SU-DHL-6 (cell line): ENCODE measurements at regions not wholly inside any gene's neighbourhood (a gene's known extent, or its start where the extent isn't known, plus 50 kb on each side); places are given as distances from the start of the nearest gene placed in this dataset.
"Not testable (repeated sequence)": the region's sequence is repeated elsewhere in the genome, so short reads cannot be mapped to it uniquely, and the experiment has no call there.

Experiments
- H2AFZ ChIP-seq: fragments of 200-600 bp; sonication (generic); 2 replicates; pipeline ENCODE4 v1.6.1; 2014; ENCODE audit warnings: low read depth, mild to moderate bottlenecking, moderate library complexity, mixed read lengths, antibody characterized with exemption, low read length; ENCODE audit not compliant: severe bottlenecking
- H3F3A ChIP-seq: fragments of 200-600 bp; shearing (Covaris generic); 2 replicates; pipeline ENCODE4 v1.6.0; 2016; ENCODE audit warnings: antibody characterized with exemption, mild to moderate bottlenecking; ENCODE audit not compliant: insufficient read depth
- H3K27ac ChIP-seq: fragments of 200-600 bp; sonication (generic); 2 replicates; pipeline ENCODE4 v1.5.1; 2016; ENCODE audit warnings: low read depth, mild to moderate bottlenecking, low read length, moderate library complexity, mixed read lengths
- H3K27me3 ChIP-seq: fragments of 200-600 bp; sonication (generic), shearing (Covaris generic); 2 replicates; pipeline ENCODE4 v1.6.0; 2014; ENCODE audit warnings: mild to moderate bottlenecking, low read length
- H3K36me3 ChIP-seq: fragments of 200-600 bp; sonication (generic); 2 replicates; pipeline ENCODE4 v1.6.1; 2014; ENCODE audit warnings: mild to moderate bottlenecking, low read length, mixed read lengths
- H3K4me2 ChIP-seq: fragments of 300-600, 200-600 bp; shearing (Covaris generic), sonication (generic); 2 replicates; pipeline ENCODE4 v1.6.0; 2014; ENCODE audit warnings: low read length, low read depth, mild to moderate bottlenecking; ENCODE audit not compliant: poor library complexity, severe bottlenecking
- H3K4me3 ChIP-seq: fragments of 200-600 bp; sonication (generic); 2 replicates; pipeline ENCODE4 v1.5.1; 2014; ENCODE audit warnings: antibody characterized with exemption, low read length, mild to moderate bottlenecking, mixed read lengths; ENCODE audit not compliant: insufficient read depth, poor library complexity, severe bottlenecking
- H3K79me2 ChIP-seq: fragments of 200-600 bp; sonication (generic); 2 replicates; pipeline ENCODE4 v1.6.1; 2014; ENCODE audit warnings: mild to moderate bottlenecking, low read length, moderate library complexity; ENCODE audit not compliant: insufficient read depth
- H3K9ac ChIP-seq: fragments of 200-600 bp; sonication (generic); 2 replicates; pipeline ENCODE4 v1.7.0; 2014; ENCODE audit warnings: mild to moderate bottlenecking, low read length
- H3K9me2 ChIP-seq: fragments of 200-600 bp; sonication (generic); replicated peaks from 2 replicates; pipeline ENCODE4 v1.6.1; 2014; ENCODE audit warnings: low read length; ENCODE audit not compliant: insufficient read depth
- H3K9me3 ChIP-seq: fragments of 200-600 bp; sonication (generic); 2 replicates; pipeline ENCODE4 v1.6.1; 2014; ENCODE audit warnings: low read length, mixed read lengths; ENCODE audit not compliant: insufficient read depth
- H4K20me1 ChIP-seq: fragments of 200-600 bp; sonication (generic); 2 replicates; pipeline ENCODE4 v1.6.1; 2014; ENCODE audit warnings: low read depth, mild to moderate bottlenecking, antibody characterized with exemption, low read length, moderate library complexity, mixed read lengths
- EZH2phosphoT487 ChIP-seq: fragments of 200-600 bp; sonication (generic), shearing (Covaris generic); conservative IDR thresholded peaks from 2 replicates; pipeline ENCODE4 v1.6.1; 2018; ENCODE audit warnings: mild to moderate bottlenecking, antibody characterized with exemption, low read length, moderate library complexity, mixed read lengths
- TF ChIP-seq, protein P1 (sequence below): fragments of 200-600 bp; sonication (generic); IDR thresholded peaks from one replicate; pipeline ENCODE4 v1.5.1; 2017; ENCODE audit warnings: antibody characterized with exemption, mild to moderate bottlenecking, low read length, moderate library complexity; ENCODE audit not compliant: insufficient read depth, poor library complexity, severe bottlenecking

GRCh38 chr6:81962198-81962597 is 209.7 kb upstream of the TENT5A start:
- no peaks in the 10 kb centered on the region for H3K27me3 ChIP-seq

DNA sequence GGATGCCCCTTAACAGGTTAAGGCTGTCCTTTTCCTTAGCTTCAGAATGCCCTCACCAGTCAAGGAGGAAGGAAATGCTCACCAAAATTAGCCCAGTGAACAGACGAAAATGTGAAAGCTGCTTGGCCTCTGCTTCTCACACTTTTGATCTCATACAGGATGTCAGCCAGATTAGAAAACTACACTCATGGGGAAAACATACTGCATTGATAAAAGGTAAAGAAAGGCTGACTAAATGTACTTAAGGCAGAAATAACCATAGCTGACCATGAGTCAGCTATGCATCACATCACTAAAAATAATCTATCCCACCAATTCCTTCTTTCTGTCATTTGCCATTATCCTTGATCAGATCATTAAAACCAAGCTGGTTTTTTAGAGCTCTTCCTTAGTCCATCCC is 198.4 kb upstream of the TENT5A start:
- no peak for TF ChIP-seq EZH2phosphoT487
- TF ChIP-seq, protein P1, sequence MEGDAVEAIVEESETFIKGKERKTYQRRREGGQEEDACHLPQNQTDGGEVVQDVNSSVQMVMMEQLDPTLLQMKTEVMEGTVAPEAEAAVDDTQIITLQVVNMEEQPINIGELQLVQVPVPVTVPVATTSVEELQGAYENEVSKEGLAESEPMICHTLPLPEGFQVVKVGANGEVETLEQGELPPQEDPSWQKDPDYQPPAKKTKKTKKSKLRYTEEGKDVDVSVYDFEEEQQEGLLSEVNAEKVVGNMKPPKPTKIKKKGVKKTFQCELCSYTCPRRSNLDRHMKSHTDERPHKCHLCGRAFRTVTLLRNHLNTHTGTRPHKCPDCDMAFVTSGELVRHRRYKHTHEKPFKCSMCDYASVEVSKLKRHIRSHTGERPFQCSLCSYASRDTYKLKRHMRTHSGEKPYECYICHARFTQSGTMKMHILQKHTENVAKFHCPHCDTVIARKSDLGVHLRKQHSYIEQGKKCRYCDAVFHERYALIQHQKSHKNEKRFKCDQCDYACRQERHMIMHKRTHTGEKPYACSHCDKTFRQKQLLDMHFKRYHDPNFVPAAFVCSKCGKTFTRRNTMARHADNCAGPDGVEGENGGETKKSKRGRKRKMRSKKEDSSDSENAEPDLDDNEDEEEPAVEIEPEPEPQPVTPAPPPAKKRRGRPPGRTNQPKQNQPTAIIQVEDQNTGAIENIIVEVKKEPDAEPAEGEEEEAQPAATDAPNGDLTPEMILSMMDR = no peak
- Histone ChIP-seq H3K4me3 (no peak overlapping the region), H4K20me1 (no peaks in the 10 kb centered on the region), H3K9me3 (no peaks in the 10 kb centered on the region), H3K27ac (no peak overlapping the region), H2AFZ (no peak overlapping the region), H3K79me2 (no peaks in the 10 kb centered on the region), H3K27me3 (no peaks in the 10 kb centered on the region), H3K9ac (no peak overlapping the region), H3K4me2 (no peak overlapping the region), H3K9me2 (no peaks in the 10 kb centered on the region), H3K36me3 (no peaks in the 10 kb centered on the region), H3F3A (no peaks in the 10 kb centered on the region)

More at GRCh38 chr6:81962198-81962597, 209.7 kb upstream of the TENT5A start:
- H3K27ac ChIP-seq = no peak overlapping the region
- no peaks in the 10 kb centered on the region for H3K79me2 ChIP-seq
- H3K9ac ChIP-seq = no peak overlapping the region
- no peaks in the 10 kb centered on the region for H4K20me1 ChIP-seq
- TF ChIP-seq, protein P1 = no peak
- no peak for TF ChIP-seq EZH2phosphoT487
- H3K9me3 ChIP-seq = no peaks in the 10 kb centered on the region
- no peaks in the 10 kb centered on the region for H3F3A ChIP-seq
- no peak overlapping the region for H3K4me3 ChIP-seq
- H3K4me2 ChIP-seq = no peak overlapping the region
- H3K36me3 ChIP-seq = no peaks in the 10 kb centered on the region
- no peak overlapping the region for H2AFZ ChIP-seq
- H3K9me2 ChIP-seq = no peaks in the 10 kb centered on the region

DNA sequence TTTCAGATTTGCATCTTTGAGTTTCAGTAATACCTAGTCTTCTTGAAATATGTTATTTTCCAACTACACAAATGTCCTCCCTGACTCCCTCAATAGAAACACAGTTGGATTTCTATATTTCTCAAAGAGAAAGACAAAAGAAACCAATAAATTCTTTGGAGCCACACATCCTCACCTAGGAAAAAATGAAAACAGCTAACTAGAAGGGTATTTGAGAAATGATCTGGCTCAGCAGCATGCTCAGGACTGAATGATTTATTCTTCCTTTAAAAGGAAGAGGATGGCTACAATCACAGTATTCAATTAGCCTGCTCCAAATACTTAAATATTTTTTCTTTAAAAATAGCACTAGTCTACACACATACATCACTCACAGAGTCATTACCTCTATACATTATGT is 196.4 kb upstream of the TENT5A start:
- no peaks in the 10 kb centered on the region for H3K79me2 ChIP-seq
- no peaks in the 10 kb centered on the region for H3F3A ChIP-seq
- H3K27me3 ChIP-seq = no peaks in the 10 kb centered on the region
- no peaks in the 10 kb centered on the region for H3K9me3 ChIP-seq
- no peak overlapping the region for H2AFZ ChIP-seq
- no peaks in the 10 kb centered on the region for H3K36me3 ChIP-seq
- no peak overlapping the region for H3K27ac ChIP-seq
- H3K9me2 ChIP-seq = no peaks in the 10 kb centered on the region
- no peak overlapping the region for H3K4me3 ChIP-seq
- H3K9ac ChIP-seq = no peak overlapping the region
- H3K4me2 ChIP-seq = no peak overlapping the region
- no peaks in the 10 kb centered on the region for H4K20me1 ChIP-seq
- no peak for TF ChIP-seq EZH2phosphoT487
- TF ChIP-seq, protein P1 = no peak

- not testable (repeated sequence) for H3K4me3 ChIP-seq, H3F3A ChIP-seq, H3K9me2 ChIP-seq, H3K27ac ChIP-seq, H3K9ac ChIP-seq, H3K9me3 ChIP-seq, H3K79me2 ChIP-seq, H3K36me3 ChIP-seq, H4K20me1 ChIP-seq, H3K4me2 ChIP-seq, H2AFZ ChIP-seq, H3K27me3 ChIP-seq
These were observed 195.7 kb upstream of the TENT5A start for GRCh38 chr6:81948196-81948595.
